Tibial nerve (tissue), 4 donors: ENCODE measurements at regions not wholly inside any gene's neighbourhood (a gene's known extent, or its start where the extent isn't known, plus 50 kb on each side); places are given as distances from the start of the nearest gene placed in this dataset.

Experiments
- DNase-seq, 2 donors: peaks; one replicate each; pipeline ENCODE4 v3.0.0-alpha.2; 2019; ENCODE audit warnings: low spot score in 2 of 2
- H3K27ac ChIP-seq, 4 donors: fragments of 200-600 bp; sonication (generic) in 3 of 4; one replicate each; pipeline ENCODE4 v1.5.1; 2017 to 2019; ENCODE audit warnings: mild to moderate bottlenecking in 1 of 4
- H3K27me3 ChIP-seq, 2 donors: fragments of 200-600 bp; sonication (generic) in 1 of 2; one replicate each; pipeline versions ENCODE4 v1.5.1 to v1.6.0; 2017 to 2019
- H3K36me3 ChIP-seq, 3 donors: fragments of 200-600 bp; sonication (generic); one replicate each; pipeline ENCODE4 v1.5.1; 2018 to 2019
- H3K4me1 ChIP-seq, 4 donors: fragments of 200-600 bp; sonication (generic) in 3 of 4; one replicate each; pipeline ENCODE4 v1.5.1; 2017 to 2019
- H3K4me3 ChIP-seq, 4 donors: fragments of 200-600 bp; sonication (generic) in 3 of 4; one replicate each; pipeline ENCODE4 v1.5.1; 2017 to 2019; ENCODE audit warnings: mild to moderate bottlenecking in 1 of 4, moderate library complexity in 1 of 4
- H3K9me3 ChIP-seq, 4 donors: fragments of 200-600 bp; sonication (generic) in 3 of 4; one replicate each; pipeline ENCODE4 v1.5.1; 2017 to 2019
- CTCF ChIP-seq, 5 experiments: fragments of 200-600 bp in 3 of 5; fragments of 450-650 bp in 2 of 5; sonication (generic) in 3 of 5; IDR thresholded peaks; one replicate each; pipeline ENCODE4 v1.5.1; 2016 to 2019; ENCODE audit warnings: antibody characterized with exemption in 5 of 5, mild to moderate bottlenecking in 3 of 5, moderate library complexity in 2 of 5
- EP300 ChIP-seq, 2 donors: sonication (generic); formaldehyde crosslinking; IDR thresholded peaks; one replicate each; pipeline ENCODE4 v1.6.1; 2017; ENCODE audit warnings: antibody characterized with exemption in 2 of 2, mild to moderate bottlenecking in 1 of 2
- POLR2A ChIP-seq, 2 donors: fragments of 450-650 bp; IDR thresholded peaks; one replicate each; pipeline ENCODE4 v1.6.1; 2017; ENCODE audit warnings: antibody characterized with exemption in 2 of 2, mild to moderate bottlenecking in 2 of 2, moderate library complexity in 2 of 2
- WGBS, 2 donors: methylation state at CpG; one replicate each; pipeline ENCODE4 v1.1.5; 2018; 5-methylcytosine and 5-hydroxymethylcytosine counted together

- WGBS, 2 donors = 91 to 94% methylated on average over 1 of the region's 1 CpG
- Histone ChIP-seq H3K4me1 (no peaks in the 10 kb centered on the region), H3K36me3 (peaks cover 0 to 12% (median 0%) of the 10 kb centered on the region in 3 donors), H3K9me3 (peaks cover 0 to 13% (median 0%) of the 10 kb centered on the region in 4 donors), H3K4me3 (no peak overlapping the region), H3K27ac (no peak overlapping the region), H3K27me3 (no peaks in the 10 kb centered on the region)
- no peak for DNase-seq
- no peak for TF ChIP-seq CTCF (IDR thresholded peaks at IDR 0.05)
- TF ChIP-seq POLR2A (IDR thresholded peaks at IDR 0.05) = no peak
- TF ChIP-seq EP300 (IDR thresholded peaks at IDR 0.05) = no peak
Observed at GRCh38 chrX:74160358-74160757, 143.6 kb upstream of the ZCCHC13 start.

DNA sequence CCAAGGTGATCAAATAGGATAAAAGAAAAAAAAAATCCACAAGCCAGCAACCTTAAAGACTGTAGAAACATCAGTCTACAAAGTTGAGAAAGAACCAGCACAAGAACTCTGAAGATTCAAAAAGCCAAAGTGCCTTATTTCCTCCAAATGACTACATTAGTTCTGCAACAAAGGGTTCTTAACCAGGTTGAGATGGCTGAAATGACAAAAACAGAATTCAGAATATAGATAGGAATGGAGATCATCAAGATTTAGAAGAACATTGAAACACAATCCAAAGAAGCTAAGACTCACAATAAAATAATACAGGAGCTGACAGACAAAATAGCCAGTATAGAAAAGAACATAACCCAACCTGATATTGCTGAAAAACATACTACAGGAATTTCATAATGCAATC lies 156.5 kb upstream of the ZCCHC13 start:
- Histone ChIP-seq H3K9me3 (peaks cover 0 to 9% (median under 1%) of the 10 kb centered on the region in 4 donors), H3K4me3 (no peak overlapping the region), H3K36me3 (no peaks in the 10 kb centered on the region), H3K4me1 (no peaks in the 10 kb centered on the region), H3K27me3 (no peaks in the 10 kb centered on the region), H3K27ac (no peak overlapping the region)
- TF ChIP-seq CTCF (IDR thresholded peaks at IDR 0.05) = no peak
- no peak for TF ChIP-seq EP300 (IDR thresholded peaks at IDR 0.05)
- no peak for TF ChIP-seq POLR2A (IDR thresholded peaks at IDR 0.05)
- DNase-seq = no peak

- no peak overlapping the region for H3K4me3 ChIP-seq
- no peak for DNase-seq
- H3K36me3 ChIP-seq = no peaks in the 10 kb centered on the region
- H3K27ac ChIP-seq = no peak overlapping the region
- H3K9me3 ChIP-seq = peaks cover 0 to 3% (median 0%) of the 10 kb centered on the region in 4 donors
- H3K4me1 ChIP-seq = no peaks in the 10 kb centered on the region
- TF ChIP-seq POLR2A (IDR thresholded peaks at IDR 0.05) (no peak), EP300 (IDR thresholded peaks at IDR 0.05) (no peak), CTCF (IDR thresholded peaks at IDR 0.05) (no peak)
- H3K27me3 ChIP-seq = peaks cover 0 to 12% of the 10 kb centered on the region in 2 donors
Observed at GRCh38 chrX:74138943-74139342, 165.0 kb upstream of the ZCCHC13 start.

- Histone ChIP-seq H3K27me3 (no peaks in the 10 kb centered on the region), H3K9me3 (no peaks in the 10 kb centered on the region), H3K27ac (no peak overlapping the region), H3K4me3 (no peak overlapping the region), H3K4me1 (no peaks in the 10 kb centered on the region), H3K36me3 (no peaks in the 10 kb centered on the region)
- TF ChIP-seq CTCF (IDR thresholded peaks at IDR 0.05) (peak; percentile 59 to 84 (median 73)), EP300 (IDR thresholded peaks at IDR 0.05) (no peak), POLR2A (IDR thresholded peaks at IDR 0.05) (no peak)
- DNase-seq = peak in 1 of 2 donors; percentile 17
- 23 to 29% methylated on average over 5 of the region's 5 CpGs for WGBS, 2 donors
Observed at GRCh38 chrX:74133156-74133796, 170.7 kb upstream of the ZCCHC13 start.

GRCh38 chrX:74132280-74132679 lies 171.7 kb upstream of the ZCCHC13 start:
- Histone ChIP-seq H3K36me3 (no peaks in the 10 kb centered on the region), H3K27me3 (no peaks in the 10 kb centered on the region), H3K4me3 (no peak overlapping the region), H3K27ac (no peak overlapping the region), H3K4me1 (no peaks in the 10 kb centered on the region), H3K9me3 (no peaks in the 10 kb centered on the region)
- 64 to 71% methylated on average over 4 of the region's 4 CpGs for WGBS, 2 donors
- DNase-seq = no peak
- TF ChIP-seq EP300 (IDR thresholded peaks at IDR 0.05) = no peak
- TF ChIP-seq CTCF (IDR thresholded peaks at IDR 0.05) = no peak
- TF ChIP-seq POLR2A (IDR thresholded peaks at IDR 0.05) = no peak
